GM12878 (cell line): ENCODE measurements at regions not wholly inside any gene's neighbourhood (a gene's known extent, or its start where the extent isn't known, plus 50 kb on each side); places are given as distances from the start of the nearest gene placed in this dataset.

Experiments
- ATAC-seq: fragments of 200-7000 bp; cut with Tn5 transposase; 3 replicates; pipeline ENCODE4 v1.9.1; 2020; ENCODE audit warnings: mild to moderate bottlenecking, moderate library complexity
- BruUV-seq: library from RNA; stranded (reverse); fragments of 400-500 nt; replicated peaks from 2 replicates; lab custom pipeline; 2021; lab: Mats Ljungman, UMichigan
- CTCF ChIA-PET: fragments of 300-600 bp; sonication (Branson Sonifier 250); formaldehyde crosslinking; extraction: SDS; loops from one replicate; lab custom pipeline; 2021; ENCODE audit warnings: inconsistent platforms; lab: Yijun Ruan, JAX
- POLR2A ChIA-PET: fragments of 350-600 bp; formaldehyde crosslinking; extraction: SDS; loops from one replicate; lab custom pipeline; 2021; ENCODE audit warnings: inconsistent platforms; lab: Charles Lee
- RAD21 ChIA-PET: fragments of 300-600 bp; sonication (Branson Sonifier 250); formaldehyde crosslinking; loops from one replicate; lab custom pipeline; 2023; ENCODE audit warnings: antibody characterized with exemption; ENCODE audit not compliant: unreplicated experiment; lab: Charles Lee
- SMC1A ChIA-PET: fragments of 300-600 bp; sonication (Branson Sonifier 250); formaldehyde crosslinking; loops from one replicate; lab custom pipeline; 2023; ENCODE audit not compliant: unreplicated experiment, uncharacterized antibody; lab: Charles Lee
- DNase-seq: peaks from one replicate; pipeline ENCODE4 v3.0.0-alpha.2; 2011; ENCODE audit warnings: low read depth, low spot score
- FAIRE-seq: peaks from 3 replicates; lab custom pipeline; 2011; peaks lifted over from hg19 to GRCh38; lab: Jason Lieb, UNC
- H2AFZ ChIP-seq: 2 replicates; pipeline ENCODE4 v1.6.0; 2011; ENCODE audit warnings: low read depth, low read length, control low read depth; ENCODE audit not compliant: control insufficient read depth
- H3K27ac ChIP-seq: 2 replicates; pipeline ENCODE4 v1.5.1; 2011; ENCODE audit warnings: control low read depth; ENCODE audit not compliant: control insufficient read depth, insufficient read depth
- H3K27me3 ChIP-seq, 2 experiments: replicated peaks in 1 of 2; 2 replicates each; pipeline versions ENCODE4 v1.6.0 to v1.6.1; 2011; ENCODE audit warnings: low read length in 1 of 2; ENCODE audit not compliant: control insufficient read depth in 2 of 2, insufficient read depth in 2 of 2
- H3K36me3 ChIP-seq, 2 experiments: 2 replicates each; pipeline ENCODE4 v1.5.1; 2011; ENCODE audit warnings: low read length in 1 of 2; ENCODE audit not compliant: control insufficient read depth in 2 of 2, insufficient read depth in 2 of 2
- H3K4me1 ChIP-seq: 2 replicates; pipeline ENCODE4 v1.6.1; 2011; ENCODE audit warnings: mild to moderate bottlenecking, low read length, moderate library complexity, mixed read lengths; ENCODE audit not compliant: control insufficient read depth, insufficient read depth
- H3K4me2 ChIP-seq: 2 replicates; pipeline ENCODE4 v1.6.0; 2011; ENCODE audit warnings: control low read depth; ENCODE audit not compliant: control insufficient read depth, insufficient read depth
- H3K4me3 ChIP-seq: fragments of 200-600 bp; sonication (generic); 2 replicates; pipeline ENCODE4 v1.5.1; 2016
- H3K79me2 ChIP-seq: 2 replicates; pipeline ENCODE4 v1.6.0; 2011; ENCODE audit warnings: low read length; ENCODE audit not compliant: control insufficient read depth, insufficient read depth
- H3K9ac ChIP-seq: 2 replicates; pipeline ENCODE4 v1.8.0; 2011; ENCODE audit warnings: low read length, control low read depth, mixed read lengths; ENCODE audit not compliant: control insufficient read depth, insufficient read depth
- H3K9me3 ChIP-seq: replicated peaks from 3 replicates; pipeline ENCODE4 v1.5.1; 2011; ENCODE audit warnings: mild to moderate bottlenecking, low read length; ENCODE audit not compliant: control insufficient read depth, insufficient read depth
- H4K20me1 ChIP-seq: 2 replicates; pipeline ENCODE4 v1.6.0; 2011; ENCODE audit not compliant: control insufficient read depth, insufficient read depth
- ATF7 ChIP-seq: fragments of 450-650 bp; IDR thresholded peaks from 2 replicates; pipeline ENCODE4 v1.6.1; 2016; ENCODE audit warnings: low read depth, mild to moderate bottlenecking
- EED ChIP-seq: sonication (generic); IDR thresholded peaks from 2 replicates; pipeline ENCODE4 v1.6.1; 2016; ENCODE audit warnings: antibody characterized with exemption, low read depth
- IRF4 ChIP-seq: IDR thresholded peaks from 2 replicates; pipeline ENCODE4 v1.6.1; 2011; ENCODE audit warnings: low read depth, low read length
- RAD21 ChIP-seq: IDR thresholded peaks from 2 replicates; pipeline ENCODE4 v1.6.1; 2011; ENCODE audit warnings: mild to moderate bottlenecking, low read depth, low read length, moderate library complexity; ENCODE audit not compliant: insufficient read depth
- RAD51 ChIP-seq: fragments of 450-650 bp; IDR thresholded peaks from 2 replicates; pipeline ENCODE4 v1.6.1; 2016; ENCODE audit warnings: moderate library complexity, mild to moderate bottlenecking, inconsistent platforms
- SMC3 ChIP-seq: IDR thresholded peaks from 2 replicates; pipeline ENCODE4 v1.6.1; 2011; ENCODE audit warnings: low read length, improper control_type of control experiment, borderline replicate concordance
- SPI1 ChIP-seq: IDR thresholded peaks from 2 replicates; pipeline ENCODE4 v1.6.1; 2011; ENCODE audit warnings: low read depth, mild to moderate bottlenecking, low read length, moderate library complexity, borderline replicate concordance; ENCODE audit not compliant: insufficient read depth
- SREBF2 ChIP-seq: IDR thresholded peaks from 2 replicates; pipeline ENCODE4 v1.6.1; 2012; ENCODE audit warnings: mild to moderate bottlenecking, low read length
- YY1 ChIP-seq: IDR thresholded peaks from 2 replicates; pipeline ENCODE4 v1.6.1; 2011; ENCODE audit warnings: low read depth, mild to moderate bottlenecking, low read length
- ZNF207 ChIP-seq: fragments of 450-650 bp; IDR thresholded peaks from 2 replicates; pipeline ENCODE4 v1.6.1; 2014; ENCODE audit warnings: antibody characterized with exemption, mild to moderate bottlenecking, borderline replicate concordance
- WGBS: methylation state at CpG from one replicate; pipeline ENCODE4 v1.1.6; 2016; ENCODE audit warnings: low lambda C conversion rate; ENCODE audit not compliant: insufficient replicate concordance, insufficient coverage; ENCODE audit errors: missing lambda C conversion rate; 5-methylcytosine and 5-hydroxymethylcytosine counted together
- in situ Hi-C: fragments of 300-500 bp; cut with MboI; formaldehyde crosslinking; loops from 9 replicates; pipeline ENCODE4 v1.14.3; 2018; ENCODE audit warnings: mixed read lengths
- intact Hi-C: fragments of 100-400 bp; cut with micrococcal nuclease; formaldehyde crosslinking; loops from one replicate; pipeline ENCODE4 v1.14.2; 2022; ENCODE audit not compliant: unreplicated experiment
- TF ChIP-seq, protein P1 (sequence below): IDR thresholded peaks from 2 replicates; pipeline ENCODE4 v1.6.1; 2012; ENCODE audit warnings: mild to moderate bottlenecking, low read depth, low read length
- TF ChIP-seq, protein P2 (sequence below): fragments of 450-650 bp; IDR thresholded peaks from 2 replicates; pipeline ENCODE4 v1.6.1; 2014; ENCODE audit warnings: mild to moderate bottlenecking
- TF ChIP-seq, protein P3 (sequence below), 3 experiments: IDR thresholded peaks in 2 of 3; conservative IDR thresholded peaks in 1 of 3; 2 replicates each; pipeline ENCODE4 v1.5.1; 2011; ENCODE audit warnings: low read depth in 3 of 3, low read length in 3 of 3, mild to moderate bottlenecking in 3 of 3, control low read depth in 2 of 3, moderate library complexity in 2 of 3, inconsistent platforms in 1 of 3, mixed read lengths in 1 of 3; ENCODE audit not compliant: control insufficient read depth in 2 of 3, insufficient read depth in 1 of 3; ENCODE audit errors: extremely low read depth in 1 of 3

DNA sequence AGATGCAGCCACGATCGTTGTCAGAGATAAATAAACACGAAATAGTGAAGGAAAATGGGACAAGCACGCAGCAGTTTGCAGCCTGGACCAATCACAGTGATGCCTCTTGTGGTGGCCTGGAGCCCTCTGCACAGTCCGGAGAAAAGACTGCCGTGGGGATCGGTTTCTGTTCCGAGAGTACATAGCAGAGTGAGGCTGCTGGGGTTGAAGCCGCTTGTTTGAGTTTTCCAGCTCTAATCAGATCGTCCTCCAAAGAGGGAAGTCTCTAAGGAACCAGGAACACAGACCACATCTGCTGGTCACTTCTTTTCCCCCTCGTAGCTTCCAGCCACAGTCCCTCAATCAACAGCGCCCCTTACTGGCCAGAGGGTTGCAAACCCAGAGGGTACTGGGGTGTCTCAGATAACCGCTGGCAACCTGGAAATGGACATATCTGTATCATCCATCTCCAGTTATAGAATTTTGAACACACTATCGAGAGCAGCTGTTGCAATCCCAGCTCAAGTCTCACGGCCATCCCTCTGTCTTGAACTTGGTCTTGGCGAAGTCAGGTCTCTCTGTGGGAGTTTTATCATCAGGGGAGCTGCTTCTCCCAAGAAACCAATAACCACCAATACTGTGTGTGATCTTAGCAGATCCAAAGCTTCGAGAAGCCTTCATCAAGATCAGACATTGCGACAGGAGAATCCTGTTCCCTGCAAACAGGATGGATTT lies 57.4 kb downstream of the OLIG1 start:
- H4K20me1 ChIP-seq: no peaks in the 10 kb centered on the region
- under 1% methylated on average over 18 of the region's 18 CpGs for WGBS
- no peak for FAIRE-seq
- TF ChIP-seq, protein P1, sequence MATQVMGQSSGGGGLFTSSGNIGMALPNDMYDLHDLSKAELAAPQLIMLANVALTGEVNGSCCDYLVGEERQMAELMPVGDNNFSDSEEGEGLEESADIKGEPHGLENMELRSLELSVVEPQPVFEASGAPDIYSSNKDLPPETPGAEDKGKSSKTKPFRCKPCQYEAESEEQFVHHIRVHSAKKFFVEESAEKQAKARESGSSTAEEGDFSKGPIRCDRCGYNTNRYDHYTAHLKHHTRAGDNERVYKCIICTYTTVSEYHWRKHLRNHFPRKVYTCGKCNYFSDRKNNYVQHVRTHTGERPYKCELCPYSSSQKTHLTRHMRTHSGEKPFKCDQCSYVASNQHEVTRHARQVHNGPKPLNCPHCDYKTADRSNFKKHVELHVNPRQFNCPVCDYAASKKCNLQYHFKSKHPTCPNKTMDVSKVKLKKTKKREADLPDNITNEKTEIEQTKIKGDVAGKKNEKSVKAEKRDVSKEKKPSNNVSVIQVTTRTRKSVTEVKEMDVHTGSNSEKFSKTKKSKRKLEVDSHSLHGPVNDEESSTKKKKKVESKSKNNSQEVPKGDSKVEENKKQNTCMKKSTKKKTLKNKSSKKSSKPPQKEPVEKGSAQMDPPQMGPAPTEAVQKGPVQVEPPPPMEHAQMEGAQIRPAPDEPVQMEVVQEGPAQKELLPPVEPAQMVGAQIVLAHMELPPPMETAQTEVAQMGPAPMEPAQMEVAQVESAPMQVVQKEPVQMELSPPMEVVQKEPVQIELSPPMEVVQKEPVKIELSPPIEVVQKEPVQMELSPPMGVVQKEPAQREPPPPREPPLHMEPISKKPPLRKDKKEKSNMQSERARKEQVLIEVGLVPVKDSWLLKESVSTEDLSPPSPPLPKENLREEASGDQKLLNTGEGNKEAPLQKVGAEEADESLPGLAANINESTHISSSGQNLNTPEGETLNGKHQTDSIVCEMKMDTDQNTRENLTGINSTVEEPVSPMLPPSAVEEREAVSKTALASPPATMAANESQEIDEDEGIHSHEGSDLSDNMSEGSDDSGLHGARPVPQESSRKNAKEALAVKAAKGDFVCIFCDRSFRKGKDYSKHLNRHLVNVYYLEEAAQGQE: no peak
- TF ChIP-seq IRF4 (no peak), SMC3 (peak; percentile 86), SPI1 (peak; percentile 16; the same call in 1 of the 2 replicates), RAD51 (no peak), ATF7 (no peak), SREBF2 (no peak), EED (no peak), ZNF207 (no peak), RAD21 (peak; percentile 86), YY1 (0 out of 2 replicates have a peak, but pooled peaks have one; percentile 24)
- TF ChIP-seq, protein P2, sequence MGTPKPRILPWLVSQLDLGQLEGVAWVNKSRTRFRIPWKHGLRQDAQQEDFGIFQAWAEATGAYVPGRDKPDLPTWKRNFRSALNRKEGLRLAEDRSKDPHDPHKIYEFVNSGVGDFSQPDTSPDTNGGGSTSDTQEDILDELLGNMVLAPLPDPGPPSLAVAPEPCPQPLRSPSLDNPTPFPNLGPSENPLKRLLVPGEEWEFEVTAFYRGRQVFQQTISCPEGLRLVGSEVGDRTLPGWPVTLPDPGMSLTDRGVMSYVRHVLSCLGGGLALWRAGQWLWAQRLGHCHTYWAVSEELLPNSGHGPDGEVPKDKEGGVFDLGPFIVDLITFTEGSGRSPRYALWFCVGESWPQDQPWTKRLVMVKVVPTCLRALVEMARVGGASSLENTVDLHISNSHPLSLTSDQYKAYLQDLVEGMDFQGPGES: no peak
- TF ChIP-seq, protein P3, sequence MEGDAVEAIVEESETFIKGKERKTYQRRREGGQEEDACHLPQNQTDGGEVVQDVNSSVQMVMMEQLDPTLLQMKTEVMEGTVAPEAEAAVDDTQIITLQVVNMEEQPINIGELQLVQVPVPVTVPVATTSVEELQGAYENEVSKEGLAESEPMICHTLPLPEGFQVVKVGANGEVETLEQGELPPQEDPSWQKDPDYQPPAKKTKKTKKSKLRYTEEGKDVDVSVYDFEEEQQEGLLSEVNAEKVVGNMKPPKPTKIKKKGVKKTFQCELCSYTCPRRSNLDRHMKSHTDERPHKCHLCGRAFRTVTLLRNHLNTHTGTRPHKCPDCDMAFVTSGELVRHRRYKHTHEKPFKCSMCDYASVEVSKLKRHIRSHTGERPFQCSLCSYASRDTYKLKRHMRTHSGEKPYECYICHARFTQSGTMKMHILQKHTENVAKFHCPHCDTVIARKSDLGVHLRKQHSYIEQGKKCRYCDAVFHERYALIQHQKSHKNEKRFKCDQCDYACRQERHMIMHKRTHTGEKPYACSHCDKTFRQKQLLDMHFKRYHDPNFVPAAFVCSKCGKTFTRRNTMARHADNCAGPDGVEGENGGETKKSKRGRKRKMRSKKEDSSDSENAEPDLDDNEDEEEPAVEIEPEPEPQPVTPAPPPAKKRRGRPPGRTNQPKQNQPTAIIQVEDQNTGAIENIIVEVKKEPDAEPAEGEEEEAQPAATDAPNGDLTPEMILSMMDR (IDR thresholded peaks at IDR 0.05 in 2 of 3, conservative IDR thresholded peaks at IDR 0.05 in 1 of 3; ENCODE audit: control insufficient read depth in 2 of 3, extremely low read depth in 1 of 3, insufficient read depth in 1 of 3, low read depth in 3 of 3, low read length in 3 of 3): peak; percentile 76 to 89 (median 82)

More for the DNA sequence above, 57.4 kb downstream of the OLIG1 start:
- ChIA-PET CTCF (interaction anchor here (0.6 to 5.2 kb wide), 24 partner anchors 19 to 318 kb away, joined by 3 to 47 read pairs (median 4); no protein-coding TSS in a partner anchor), SMC1A (interaction anchor here (0.6 to 1.6 kb wide), 11 partner anchors 14 to 314 kb away, joined by 3 to 9 read pairs (median 3); a partner anchor contains a TSS), RAD21 (interaction anchor here (0.5 to 2.8 kb wide), 9 partner anchors 32 to 301 kb away, joined by 3 to 23 read pairs (median 4); no protein-coding TSS in a partner anchor), POLR2A (no interaction called here)
- Histone ChIP-seq H3K79me2 (no peaks in the 10 kb centered on the region), H3K4me3 (peak overlapping the region; percentile 38; the same call in 1 of the 2 replicates), H2AFZ (peak overlapping the region; percentile 55), H3K27me3 (peaks cover 2% of the 10 kb centered on the region in 2 experiments; a peak in 3 of 4 replicates), H3K36me3 (no peaks in the 10 kb centered on the region), H3K9me3 (no peaks in the 10 kb centered on the region), H3K27ac (no peak overlapping the region), H3K9ac (no peak overlapping the region), H3K4me1 (no peaks in the 10 kb centered on the region), H3K4me2 (0 out of 2 replicates have a peak overlapping the region, but pooled peaks have one; percentile 42)
- ATAC-seq (peak; percentile 93), DNase-seq (peak; percentile 19)
- intact Hi-C loops: loop anchor here (1.0 to 5.0 kb wide), 4 partner anchors 133 to 475 kb away; no protein-coding TSS in a partner anchor
- in situ Hi-C loops: loop anchor here (5.0 kb wide), 1 partner anchor 295 kb away; no protein-coding TSS in a partner anchor
- no TSS peak for BruUV-seq
